ENCODE measurements at regions not wholly inside any gene's neighbourhood (a gene's known extent, or its start where the extent isn't known, plus 50 kb on each side); places are given as distances from the start of the nearest gene placed in this dataset.
A peak's percentile ranks its signal among the peaks of the same experiment; 100 is the strongest.

GRCh38 chr12:58529897-58530741 is 390.2 kb downstream of the LRIG3 start:
- TF ChIP-seq REST (IDR thresholded peaks at IDR 0.05; ENCODE audit: low read depth) (no peak), MAX (IDR thresholded peaks at IDR 0.05) (no peak), YY1 (IDR thresholded peaks at IDR 0.05; ENCODE audit: low read depth) (no peak), CEBPB (IDR thresholded peaks at IDR 0.05) (no peak), NFIC (IDR thresholded peaks at IDR 0.05) (no peak), RAD21 (IDR thresholded peaks at IDR 0.05; ENCODE audit: low read depth) (no peak), FOXM1 (IDR thresholded peaks at IDR 0.05; ENCODE audit: borderline replicate concordance, low read depth) (0 out of 2 replicates have a peak, but pooled peaks have one; percentile 37), EP300 (IDR thresholded peaks at IDR 0.05; ENCODE audit: borderline replicate concordance) (0 out of 2 replicates have a peak, but pooled peaks have one; percentile 16), TAF1 (IDR thresholded peaks at IDR 0.05; ENCODE audit: low read depth) (no peak), TEAD4 (IDR thresholded peaks at IDR 0.05) (peak; percentile 70), TCF12 (IDR thresholded peaks at IDR 0.05; ENCODE audit: low read depth) (no peak), ZBTB7A (IDR thresholded peaks at IDR 0.05; ENCODE audit: low read depth) (no peak), CREB1 (IDR thresholded peaks at IDR 0.05; ENCODE audit: low read depth) (no peak), USF1 (IDR thresholded peaks at IDR 0.05) (no peak), EGR1 (IDR thresholded peaks at IDR 0.05) (no peak)

GRCh38 chr12:58530742-58531062 is 389.6 kb downstream of the LRIG3 start:
- TF ChIP-seq TEAD4 (IDR thresholded peaks at IDR 0.05) (no peak), CREB1 (IDR thresholded peaks at IDR 0.05; ENCODE audit: low read depth) (no peak), TAF1 (IDR thresholded peaks at IDR 0.05; ENCODE audit: low read depth) (no peak), FOXM1 (IDR thresholded peaks at IDR 0.05; ENCODE audit: borderline replicate concordance, low read depth) (no peak), RAD21 (IDR thresholded peaks at IDR 0.05; ENCODE audit: low read depth) (no peak), EGR1 (IDR thresholded peaks at IDR 0.05) (no peak), REST (IDR thresholded peaks at IDR 0.05; ENCODE audit: low read depth) (no peak), CEBPB (IDR thresholded peaks at IDR 0.05) (no peak), NFIC (IDR thresholded peaks at IDR 0.05) (no peak), YY1 (IDR thresholded peaks at IDR 0.05; ENCODE audit: low read depth) (no peak), ZBTB7A (IDR thresholded peaks at IDR 0.05; ENCODE audit: low read depth) (no peak), MAX (IDR thresholded peaks at IDR 0.05) (no peak), USF1 (IDR thresholded peaks at IDR 0.05) (no peak), TCF12 (IDR thresholded peaks at IDR 0.05; ENCODE audit: low read depth) (no peak), EP300 (IDR thresholded peaks at IDR 0.05; ENCODE audit: borderline replicate concordance) (no peak)

- TF ChIP-seq FOXM1 (IDR thresholded peaks at IDR 0.05; ENCODE audit: borderline replicate concordance, low read depth), result no peak
- TF ChIP-seq USF1 (IDR thresholded peaks at IDR 0.05), result no peak
- TF ChIP-seq RAD21 (IDR thresholded peaks at IDR 0.05; ENCODE audit: low read depth), result no peak
- no peak for TF ChIP-seq REST (IDR thresholded peaks at IDR 0.05; ENCODE audit: low read depth)
- TF ChIP-seq CEBPB (IDR thresholded peaks at IDR 0.05), result no peak
- no peak for TF ChIP-seq NFIC (IDR thresholded peaks at IDR 0.05)
- no peak for TF ChIP-seq CREB1 (IDR thresholded peaks at IDR 0.05; ENCODE audit: low read depth)
- TF ChIP-seq MAX (IDR thresholded peaks at IDR 0.05), result no peak
- TF ChIP-seq YY1 (IDR thresholded peaks at IDR 0.05; ENCODE audit: low read depth), result no peak
- no peak for TF ChIP-seq EGR1 (IDR thresholded peaks at IDR 0.05)
- TF ChIP-seq TAF1 (IDR thresholded peaks at IDR 0.05; ENCODE audit: low read depth), result no peak
- no peak for TF ChIP-seq TEAD4 (IDR thresholded peaks at IDR 0.05)
- no peak for TF ChIP-seq TCF12 (IDR thresholded peaks at IDR 0.05; ENCODE audit: low read depth)
- TF ChIP-seq EP300 (IDR thresholded peaks at IDR 0.05; ENCODE audit: borderline replicate concordance), result no peak
- no peak for TF ChIP-seq ZBTB7A (IDR thresholded peaks at IDR 0.05; ENCODE audit: low read depth)
Measured at GRCh38 chr12:58532855-58533608, 387.3 kb downstream of the LRIG3 start.

All from Ishikawa (cell line).